Spleen (tissue), 7 donors: ENCODE measurements at regions not wholly inside any gene's neighbourhood (a gene's known extent, or its start where the extent isn't known, plus 50 kb on each side); places are given as distances from the start of the nearest gene placed in this dataset.

ENCODE experiments used
- POLR2A ChIP-seq, 3 donors: fragments of 450-650 bp; IDR thresholded peaks; one replicate each; pipeline ENCODE4 v1.5.1; 2017; ENCODE audit warnings: antibody characterized with exemption in 3 of 3, mild to moderate bottlenecking in 1 of 3
- POLR2AphosphoS5 ChIP-seq, 3 donors: sonication (generic); formaldehyde crosslinking; IDR thresholded peaks; one replicate each; pipeline ENCODE4 v1.5.1; 2017; ENCODE audit warnings: antibody characterized with exemption in 3 of 3
- TF ChIP-seq, protein P1 (sequence below), 11 experiments: fragments of 200-600 bp in 7 of 11; fragments of 450-650 bp in 4 of 11; sonication (generic) in 4 of 11; IDR thresholded peaks in 8 of 11; conservative IDR thresholded peaks in 3 of 11; 1 replicate in 7 of 11; 2 replicates in 4 of 11; pipeline versions ENCODE4 v1.4.0 to v1.8.0; 2016 to 2021; ENCODE audit warnings: antibody characterized with exemption in 11 of 11, inconsistent platforms in 4 of 11, mild to moderate bottlenecking in 1 of 11
- donor health status: DM: no; HTN: no; CAD: no; lungs with moderate emphysema.
- donor health status: DM: no; HTN: no; CAD: no.
- donor health status: DM: no; HTN: no; CAD: no.

DNA sequence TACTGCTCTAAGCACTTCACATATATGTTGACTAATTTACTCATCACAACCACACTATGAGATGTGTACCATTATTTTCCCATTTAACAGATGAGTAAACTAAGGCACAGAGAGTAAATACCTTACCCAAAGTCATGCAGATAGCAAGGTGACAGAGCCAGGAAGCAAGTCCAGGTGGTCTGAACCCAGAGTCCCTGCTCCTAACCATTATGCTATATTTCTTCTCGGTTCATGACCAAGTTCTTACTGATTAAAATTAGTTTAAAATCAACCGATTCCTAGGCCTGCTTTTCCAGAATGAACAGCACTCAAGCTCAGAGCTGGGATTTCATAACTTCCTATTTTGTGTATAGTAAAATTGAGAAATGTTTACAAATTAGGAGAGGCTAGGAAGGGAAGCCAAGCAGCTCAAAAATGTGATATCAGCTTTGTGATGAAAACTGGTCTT is 85.5 kb upstream of the EGLN3 start:
- TF ChIP-seq, protein P1, sequence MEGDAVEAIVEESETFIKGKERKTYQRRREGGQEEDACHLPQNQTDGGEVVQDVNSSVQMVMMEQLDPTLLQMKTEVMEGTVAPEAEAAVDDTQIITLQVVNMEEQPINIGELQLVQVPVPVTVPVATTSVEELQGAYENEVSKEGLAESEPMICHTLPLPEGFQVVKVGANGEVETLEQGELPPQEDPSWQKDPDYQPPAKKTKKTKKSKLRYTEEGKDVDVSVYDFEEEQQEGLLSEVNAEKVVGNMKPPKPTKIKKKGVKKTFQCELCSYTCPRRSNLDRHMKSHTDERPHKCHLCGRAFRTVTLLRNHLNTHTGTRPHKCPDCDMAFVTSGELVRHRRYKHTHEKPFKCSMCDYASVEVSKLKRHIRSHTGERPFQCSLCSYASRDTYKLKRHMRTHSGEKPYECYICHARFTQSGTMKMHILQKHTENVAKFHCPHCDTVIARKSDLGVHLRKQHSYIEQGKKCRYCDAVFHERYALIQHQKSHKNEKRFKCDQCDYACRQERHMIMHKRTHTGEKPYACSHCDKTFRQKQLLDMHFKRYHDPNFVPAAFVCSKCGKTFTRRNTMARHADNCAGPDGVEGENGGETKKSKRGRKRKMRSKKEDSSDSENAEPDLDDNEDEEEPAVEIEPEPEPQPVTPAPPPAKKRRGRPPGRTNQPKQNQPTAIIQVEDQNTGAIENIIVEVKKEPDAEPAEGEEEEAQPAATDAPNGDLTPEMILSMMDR (IDR thresholded peaks at IDR 0.05 in 8 of 11, conservative IDR thresholded peaks at IDR 0.05 in 3 of 11): no peak
- TF ChIP-seq POLR2A (IDR thresholded peaks at IDR 0.05): no peak
- no peak for TF ChIP-seq POLR2AphosphoS5 (IDR thresholded peaks at IDR 0.05)
